A549 (cell line): ENCODE measurements at regions not wholly inside any gene's neighbourhood (a gene's known extent, or its start where the extent isn't known, plus 50 kb on each side); places are given as distances from the start of the nearest gene placed in this dataset.

Experiments
- ATAC-seq, 2 experiments: fragments of 200-7000 bp in 1 of 2; fragments of >200 bp in 1 of 2; cut with Nextera tagmentation in 1 of 2; cut with Tn5 transposase in 1 of 2; 3 replicates each; pipeline versions ENCODE4 v1.8.0 to v1.9.1; 2018 to 2020; ENCODE audit warnings: mild to moderate bottlenecking in 1 of 2, moderate library complexity in 1 of 2
- CTCF ChIA-PET: fragments of 300-600 bp; sonication (Branson Sonifier 250); formaldehyde crosslinking; extraction: SDS; loops from one replicate; lab custom pipeline; 2021; ENCODE audit warnings: antibody characterized with exemption, inconsistent platforms; lab: Yijun Ruan, JAX
- POLR2A ChIA-PET: fragments of 350-600 bp; formaldehyde crosslinking; extraction: SDS; loops from one replicate; lab custom pipeline; 2021; ENCODE audit warnings: antibody characterized with exemption, inconsistent platforms; lab: Yijun Ruan, JAX
- DNase-seq, 2 experiments: peaks; one replicate each; pipeline versions ENCODE4 v3.0.0 to v3.0.0-alpha.2; 2011 to 2016; ENCODE audit warnings: low read depth in 1 of 2, low spot score in 1 of 2
- FAIRE-seq: peaks from 2 replicates; lab custom pipeline; 2011; peaks lifted over from hg19 to GRCh38; lab: Jason Lieb, UNC
- H3K27ac ChIP-seq, 2 experiments: fragments of >200 bp; sonication (Bioruptor Twin); formaldehyde crosslinking; 3 replicates each; pipeline ENCODE4 v1.5.1; 2016 to 2017
- H3K4me1 ChIP-seq: fragments of >200 bp; sonication (Bioruptor Twin); formaldehyde crosslinking; 3 replicates; pipeline ENCODE4 v1.6.1; 2016
- H3K4me2 ChIP-seq: fragments of >200 bp; sonication (Bioruptor Twin); formaldehyde crosslinking; 3 replicates; pipeline ENCODE4 v1.6.1; 2016
- H3K4me3 ChIP-seq: fragments of >200 bp; sonication (Bioruptor Twin); formaldehyde crosslinking; 3 replicates; pipeline ENCODE4 v1.5.1; 2016
- H3K9me3 ChIP-seq: fragments of >200 bp; sonication (Bioruptor Twin); formaldehyde crosslinking; 3 replicates; pipeline ENCODE4 v1.6.1; 2016
- FOSB ChIP-seq: fragments of 250-450 bp; sonication (Bioruptor Pico); IDR thresholded peaks from 2 replicates; pipeline ENCODE4 v1.5.0; 2020; ENCODE audit warnings: mild to moderate bottlenecking, moderate library complexity
- FOXS1 ChIP-seq: fragments of 250-450 bp; sonication (Bioruptor Pico); IDR thresholded peaks from 2 replicates; pipeline ENCODE4 v1.5.0; 2020; ENCODE audit warnings: mild to moderate bottlenecking, moderate library complexity
- NPAS2 ChIP-seq: fragments of 250-450 bp; sonication (Bioruptor Pico); IDR thresholded peaks from 2 replicates; pipeline ENCODE4 v1.8.0; 2022; ENCODE audit warnings: mild to moderate bottlenecking, moderate library complexity, borderline replicate concordance
- RAD21 ChIP-seq, 2 experiments: fragments of >200 bp in 1 of 2; sonication (Bioruptor Twin) in 1 of 2; formaldehyde crosslinking in 1 of 2; IDR thresholded peaks in 1 of 2; conservative IDR thresholded peaks in 1 of 2; 2 replicates in 1 of 2; 3 replicates in 1 of 2; pipeline ENCODE4 v1.6.1; 2012 to 2018; ENCODE audit warnings: inconsistent platforms in 1 of 2
- TFCP2L1 ChIP-seq: fragments of 250-450 bp; sonication (Bioruptor Pico); IDR thresholded peaks from 2 replicates; pipeline ENCODE4 v1.5.0; 2021; ENCODE audit warnings: mild to moderate bottlenecking
- ZC3H11A ChIP-seq: fragments of 450-650 bp; IDR thresholded peaks from 2 replicates; pipeline ENCODE4 v1.6.1; 2014; ENCODE audit warnings: antibody characterized with exemption, mild to moderate bottlenecking
- ZSCAN20 ChIP-seq: fragments of 250-450 bp; sonication (Bioruptor Pico); IDR thresholded peaks from 2 replicates; pipeline ENCODE4 v1.8.0; 2022; ENCODE audit warnings: mild to moderate bottlenecking, moderate library complexity
- whole genome bisulfite sequencing: methylation state at CpG from one replicate; pipeline ENCODE4 v1.1.6; 2017; ENCODE audit errors: missing lambda C conversion rate; 5-methylcytosine and 5-hydroxymethylcytosine counted together
- TF ChIP-seq, protein P1 (sequence below): fragments of 250-450 bp; sonication (Bioruptor Pico); IDR thresholded peaks from 2 replicates; pipeline ENCODE4 v1.5.0; 2020; ENCODE audit warnings: low read depth, mild to moderate bottlenecking, moderate library complexity
- TF ChIP-seq, protein P2 (sequence below): fragments of 150-350 bp; IDR thresholded peaks from 2 replicates; pipeline ENCODE4 v1.6.1; 2014; ENCODE audit warnings: low read depth, mild to moderate bottlenecking, low read length
- TF ChIP-seq, protein P3 (sequence below): fragments of 450-650 bp; IDR thresholded peaks from 2 replicates; pipeline ENCODE4 v1.6.1; 2014; ENCODE audit warnings: antibody characterized with exemption
- TF ChIP-seq, protein P4 (sequence below): fragments of >200 bp; sonication (Bioruptor Twin); formaldehyde crosslinking; IDR thresholded peaks from 3 replicates; pipeline ENCODE4 v1.5.1; 2016
- TF ChIP-seq, protein P5 (sequence below): fragments of 200-600 bp; sonication (generic); IDR thresholded peaks from 2 replicates; pipeline ENCODE4 v1.6.1; 2016; ENCODE audit warnings: antibody characterized with exemption, mild to moderate bottlenecking, moderate library complexity

DNA sequence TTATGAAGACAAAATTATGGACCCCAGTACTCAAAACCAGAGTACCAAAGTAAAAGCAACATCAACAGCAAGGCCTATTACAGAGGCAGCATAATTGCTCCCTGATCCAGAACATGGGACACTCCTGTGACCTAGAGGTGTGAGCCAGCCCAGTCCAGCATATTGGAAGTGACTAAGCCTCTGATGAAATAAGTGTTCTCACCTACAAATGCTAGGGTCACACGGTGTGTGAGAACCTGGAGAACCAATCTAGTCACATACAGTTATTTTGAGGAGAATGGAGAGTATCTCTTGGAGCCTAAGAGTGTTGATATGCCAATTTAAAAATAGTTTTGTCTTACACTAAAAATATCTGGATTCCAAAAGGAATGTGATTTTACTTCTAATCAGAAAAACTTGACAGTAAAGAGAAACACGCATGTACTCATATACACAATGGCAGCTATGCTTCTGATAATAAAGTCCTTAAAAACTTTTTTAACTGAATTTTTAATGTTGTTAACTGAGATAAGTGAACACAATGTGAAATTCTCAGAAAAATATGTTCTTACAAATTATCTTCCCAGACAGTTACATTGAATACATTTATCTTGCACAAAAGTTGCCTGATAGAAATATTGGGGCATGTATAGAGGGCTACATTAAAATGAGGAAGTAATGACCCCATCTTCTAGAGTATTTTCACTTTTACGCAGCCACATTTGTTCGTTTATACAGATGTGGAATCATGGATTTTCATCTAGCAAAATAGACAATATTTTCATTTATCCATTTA lies 56.8 kb upstream of the CD36 start:
- H3K9me3 ChIP-seq: no peaks in the 10 kb centered on the region
- no peak overlapping the region for H3K4me2 ChIP-seq
- WGBS: 71% methylated on average over 4 of the region's 4 CpGs
- no peak overlapping the region for H3K4me3 ChIP-seq
- H3K4me1 ChIP-seq: 0 out of 3 replicates have a peak, but pooled peaks cover 6% of the 10 kb centered on the region
- POLR2A ChIA-PET: no interaction called here
- no peak for DNase-seq
- no peak for FAIRE-seq
- no peak overlapping the region for H3K27ac ChIP-seq
- CTCF ChIA-PET: no interaction called here
- TF ChIP-seq FOXS1 (CRISPR knock-in tag) (no peak), ZSCAN20 (CRISPR knock-in tag) (no peak), ZC3H11A (no peak)
- TF ChIP-seq, protein P1, sequence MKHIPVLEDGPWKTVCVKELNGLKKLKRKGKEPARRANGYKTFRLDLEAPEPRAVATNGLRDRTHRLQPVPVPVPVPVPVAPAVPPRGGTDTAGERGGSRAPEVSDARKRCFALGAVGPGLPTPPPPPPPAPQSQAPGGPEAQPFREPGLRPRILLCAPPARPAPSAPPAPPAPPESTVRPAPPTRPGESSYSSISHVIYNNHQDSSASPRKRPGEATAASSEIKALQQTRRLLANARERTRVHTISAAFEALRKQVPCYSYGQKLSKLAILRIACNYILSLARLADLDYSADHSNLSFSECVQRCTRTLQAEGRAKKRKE: no peak
- TF ChIP-seq, protein P2, sequence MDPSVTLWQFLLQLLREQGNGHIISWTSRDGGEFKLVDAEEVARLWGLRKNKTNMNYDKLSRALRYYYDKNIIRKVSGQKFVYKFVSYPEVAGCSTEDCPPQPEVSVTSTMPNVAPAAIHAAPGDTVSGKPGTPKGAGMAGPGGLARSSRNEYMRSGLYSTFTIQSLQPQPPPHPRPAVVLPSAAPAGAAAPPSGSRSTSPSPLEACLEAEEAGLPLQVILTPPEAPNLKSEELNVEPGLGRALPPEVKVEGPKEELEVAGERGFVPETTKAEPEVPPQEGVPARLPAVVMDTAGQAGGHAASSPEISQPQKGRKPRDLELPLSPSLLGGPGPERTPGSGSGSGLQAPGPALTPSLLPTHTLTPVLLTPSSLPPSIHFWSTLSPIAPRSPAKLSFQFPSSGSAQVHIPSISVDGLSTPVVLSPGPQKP: no peak
- TF ChIP-seq, protein P3, sequence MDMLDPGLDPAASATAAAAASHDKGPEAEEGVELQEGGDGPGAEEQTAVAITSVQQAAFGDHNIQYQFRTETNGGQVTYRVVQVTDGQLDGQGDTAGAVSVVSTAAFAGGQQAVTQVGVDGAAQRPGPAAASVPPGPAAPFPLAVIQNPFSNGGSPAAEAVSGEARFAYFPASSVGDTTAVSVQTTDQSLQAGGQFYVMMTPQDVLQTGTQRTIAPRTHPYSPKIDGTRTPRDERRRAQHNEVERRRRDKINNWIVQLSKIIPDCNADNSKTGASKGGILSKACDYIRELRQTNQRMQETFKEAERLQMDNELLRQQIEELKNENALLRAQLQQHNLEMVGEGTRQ: no peak
- ATAC-seq: no peak

GRCh38 chr7:80583901-80584300 lies 54.5 kb upstream of the CD36 start:
- 63% methylated on average over 2 of the region's 2 CpGs for WGBS
- H3K4me2 ChIP-seq: no peak overlapping the region
- CTCF ChIA-PET: no interaction called here
- H3K9me3 ChIP-seq: no peaks in the 10 kb centered on the region
- no peak overlapping the region for H3K4me3 ChIP-seq
- POLR2A ChIA-PET: no interaction called here
- no peak overlapping the region for H3K27ac ChIP-seq
- FAIRE-seq (no peak), ATAC-seq (no peak), DNase-seq (no peak)
- TF ChIP-seq RAD21 (conservative IDR thresholded peaks at IDR 0.05 in 1 of 2, IDR thresholded peaks at IDR 0.05 in 1 of 2) (no peak), FOSB (CRISPR knock-in tag) (no peak), TFCP2L1 (CRISPR knock-in tag) (no peak), NPAS2 (CRISPR knock-in tag) (no peak)
- TF ChIP-seq, protein P4, sequence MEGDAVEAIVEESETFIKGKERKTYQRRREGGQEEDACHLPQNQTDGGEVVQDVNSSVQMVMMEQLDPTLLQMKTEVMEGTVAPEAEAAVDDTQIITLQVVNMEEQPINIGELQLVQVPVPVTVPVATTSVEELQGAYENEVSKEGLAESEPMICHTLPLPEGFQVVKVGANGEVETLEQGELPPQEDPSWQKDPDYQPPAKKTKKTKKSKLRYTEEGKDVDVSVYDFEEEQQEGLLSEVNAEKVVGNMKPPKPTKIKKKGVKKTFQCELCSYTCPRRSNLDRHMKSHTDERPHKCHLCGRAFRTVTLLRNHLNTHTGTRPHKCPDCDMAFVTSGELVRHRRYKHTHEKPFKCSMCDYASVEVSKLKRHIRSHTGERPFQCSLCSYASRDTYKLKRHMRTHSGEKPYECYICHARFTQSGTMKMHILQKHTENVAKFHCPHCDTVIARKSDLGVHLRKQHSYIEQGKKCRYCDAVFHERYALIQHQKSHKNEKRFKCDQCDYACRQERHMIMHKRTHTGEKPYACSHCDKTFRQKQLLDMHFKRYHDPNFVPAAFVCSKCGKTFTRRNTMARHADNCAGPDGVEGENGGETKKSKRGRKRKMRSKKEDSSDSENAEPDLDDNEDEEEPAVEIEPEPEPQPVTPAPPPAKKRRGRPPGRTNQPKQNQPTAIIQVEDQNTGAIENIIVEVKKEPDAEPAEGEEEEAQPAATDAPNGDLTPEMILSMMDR: no peak
- TF ChIP-seq, protein P5, sequence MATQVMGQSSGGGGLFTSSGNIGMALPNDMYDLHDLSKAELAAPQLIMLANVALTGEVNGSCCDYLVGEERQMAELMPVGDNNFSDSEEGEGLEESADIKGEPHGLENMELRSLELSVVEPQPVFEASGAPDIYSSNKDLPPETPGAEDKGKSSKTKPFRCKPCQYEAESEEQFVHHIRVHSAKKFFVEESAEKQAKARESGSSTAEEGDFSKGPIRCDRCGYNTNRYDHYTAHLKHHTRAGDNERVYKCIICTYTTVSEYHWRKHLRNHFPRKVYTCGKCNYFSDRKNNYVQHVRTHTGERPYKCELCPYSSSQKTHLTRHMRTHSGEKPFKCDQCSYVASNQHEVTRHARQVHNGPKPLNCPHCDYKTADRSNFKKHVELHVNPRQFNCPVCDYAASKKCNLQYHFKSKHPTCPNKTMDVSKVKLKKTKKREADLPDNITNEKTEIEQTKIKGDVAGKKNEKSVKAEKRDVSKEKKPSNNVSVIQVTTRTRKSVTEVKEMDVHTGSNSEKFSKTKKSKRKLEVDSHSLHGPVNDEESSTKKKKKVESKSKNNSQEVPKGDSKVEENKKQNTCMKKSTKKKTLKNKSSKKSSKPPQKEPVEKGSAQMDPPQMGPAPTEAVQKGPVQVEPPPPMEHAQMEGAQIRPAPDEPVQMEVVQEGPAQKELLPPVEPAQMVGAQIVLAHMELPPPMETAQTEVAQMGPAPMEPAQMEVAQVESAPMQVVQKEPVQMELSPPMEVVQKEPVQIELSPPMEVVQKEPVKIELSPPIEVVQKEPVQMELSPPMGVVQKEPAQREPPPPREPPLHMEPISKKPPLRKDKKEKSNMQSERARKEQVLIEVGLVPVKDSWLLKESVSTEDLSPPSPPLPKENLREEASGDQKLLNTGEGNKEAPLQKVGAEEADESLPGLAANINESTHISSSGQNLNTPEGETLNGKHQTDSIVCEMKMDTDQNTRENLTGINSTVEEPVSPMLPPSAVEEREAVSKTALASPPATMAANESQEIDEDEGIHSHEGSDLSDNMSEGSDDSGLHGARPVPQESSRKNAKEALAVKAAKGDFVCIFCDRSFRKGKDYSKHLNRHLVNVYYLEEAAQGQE: no peak
- peaks cover 12% of the 10 kb centered on the region; the same call in 2 of the 3 replicates for H3K4me1 ChIP-seq
